ENCODE measurements at regions not wholly inside any gene's neighbourhood (a gene's known extent, or its start where the extent isn't known, plus 50 kb on each side); places are given as distances from the start of the nearest gene placed in this dataset.

GRCh38 chr2:40556293-40556692, 104.4 kb upstream of the SLC8A1 start:
- Histone ChIP-seq H3K4me3 (no peak overlapping the region), H3K4me1 (no peaks in the 10 kb centered on the region), H3K9ac (no peak overlapping the region), H3K4me2 (no peak overlapping the region), H4K20me1 (no peaks in the 10 kb centered on the region), H3K9me3 (replicated peaks in 1 of 11) (no peaks in the 10 kb centered on the region), H3K36me3 (no peaks in the 10 kb centered on the region), H3K27me3 (no peaks in the 10 kb centered on the region), H3K27ac (no peak overlapping the region)
- no peak for TF ChIP-seq Cebpa-rat (IDR thresholded peaks at IDR 0.05)

DNA sequence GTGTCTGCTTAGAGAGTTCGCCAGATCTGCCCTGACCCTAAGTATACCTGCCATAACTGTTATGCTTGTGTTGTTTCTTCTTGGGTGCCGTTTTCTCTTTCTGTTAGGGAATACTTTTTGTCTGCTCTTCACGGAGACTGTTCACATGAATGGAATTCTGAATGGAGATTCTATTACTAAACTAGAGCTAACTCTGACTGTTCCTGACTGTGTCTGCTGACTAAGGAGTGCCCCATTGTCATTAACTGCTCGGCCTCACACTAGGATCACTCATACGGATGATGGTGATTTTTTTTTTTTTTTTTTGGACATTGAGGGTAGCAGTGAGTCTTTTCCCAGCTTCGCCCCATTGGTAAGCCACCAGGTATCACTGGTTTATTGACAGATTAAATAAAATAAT, 104.8 kb upstream of the SLC8A1 start:
- Histone ChIP-seq H4K20me1 (no peaks in the 10 kb centered on the region), H3K9ac (no peak overlapping the region), H3K27ac (no peak overlapping the region), H3K4me2 (no peak overlapping the region), H3K36me3 (no peaks in the 10 kb centered on the region), H3K27me3 (no peaks in the 10 kb centered on the region), H3K4me3 (no peak overlapping the region), H3K9me3 (replicated peaks in 1 of 11) (no peaks in the 10 kb centered on the region), H3K4me1 (no peaks in the 10 kb centered on the region)
- TF ChIP-seq Cebpa-rat (IDR thresholded peaks at IDR 0.05), result no peak

- Histone ChIP-seq H4K20me1 (no peaks in the 10 kb centered on the region), H3K36me3 (no peaks in the 10 kb centered on the region), H3K9ac (no peak overlapping the region), H3K9me3 (replicated peaks in 1 of 11) (no peaks in the 10 kb centered on the region), H3K4me2 (no peak overlapping the region), H3K4me1 (no peaks in the 10 kb centered on the region), H3K27ac (no peak overlapping the region), H3K4me3 (no peak overlapping the region), H3K27me3 (no peaks in the 10 kb centered on the region)
- TF ChIP-seq Cebpa-rat (IDR thresholded peaks at IDR 0.05), result no peak
Observed at GRCh38 chr2:40558761-40559160, 106.9 kb upstream of the SLC8A1 start.

- Histone ChIP-seq H3K27ac (no peak overlapping the region), H3K27me3 (no peaks in the 10 kb centered on the region), H4K20me1 (no peaks in the 10 kb centered on the region), H3K9ac (no peak overlapping the region), H3K4me1 (no peaks in the 10 kb centered on the region), H3K9me3 (replicated peaks in 1 of 11) (no peaks in the 10 kb centered on the region), H3K4me3 (no peak overlapping the region), H3K4me2 (no peak overlapping the region), H3K36me3 (no peaks in the 10 kb centered on the region)
- no peak for TF ChIP-seq Cebpa-rat (IDR thresholded peaks at IDR 0.05)
Observed at GRCh38 chr2:40559175-40559574, 107.3 kb upstream of the SLC8A1 start.

GRCh38 chr2:40564184-40564583, 112.3 kb upstream of the SLC8A1 start:
- Histone ChIP-seq H4K20me1 (no peaks in the 10 kb centered on the region), H3K9me3 (replicated peaks in 1 of 11) (no peaks in the 10 kb centered on the region), H3K27me3 (no peaks in the 10 kb centered on the region), H3K9ac (no peak overlapping the region), H3K4me3 (no peak overlapping the region), H3K36me3 (no peaks in the 10 kb centered on the region), H3K4me2 (no peak overlapping the region), H3K27ac (no peak overlapping the region), H3K4me1 (no peaks in the 10 kb centered on the region)
- TF ChIP-seq Cebpa-rat (IDR thresholded peaks at IDR 0.05), result no peak

DNA sequence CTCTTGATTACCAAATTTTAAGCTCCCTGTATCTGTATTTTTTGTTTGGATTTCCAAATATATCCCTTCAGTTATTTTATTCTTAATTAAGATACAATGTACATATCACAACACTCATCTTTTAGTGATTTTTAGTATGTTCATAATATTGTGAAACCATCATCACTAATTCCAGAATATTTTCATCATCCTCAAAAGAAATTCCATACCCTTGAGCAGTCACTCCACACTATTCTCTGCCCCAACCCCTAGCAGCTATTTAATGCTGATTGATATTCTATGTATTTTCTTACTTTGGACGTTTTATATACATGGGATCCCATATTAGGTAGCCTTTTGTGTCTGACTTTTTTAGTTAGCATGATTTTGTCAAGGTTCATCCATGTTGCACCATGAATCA, 127.4 kb upstream of the SLC8A1 start:
- Histone ChIP-seq H3K4me1 (no peaks in the 10 kb centered on the region), H3K4me2 (no peak overlapping the region), H3K9ac (no peak overlapping the region), H3K4me3 (no peak overlapping the region), H4K20me1 (no peaks in the 10 kb centered on the region), H3K36me3 (no peaks in the 10 kb centered on the region), H3K27me3 (no peaks in the 10 kb centered on the region), H3K9me3 (replicated peaks in 1 of 11) (peaks cover 5 to 12% (median 8%) of the 10 kb centered on the region in 11 experiments; a peak in 17 of 22 replicates), H3K27ac (no peak overlapping the region)
- TF ChIP-seq Cebpa-rat (IDR thresholded peaks at IDR 0.05), result no peak

- TF ChIP-seq Cebpa-rat (IDR thresholded peaks at IDR 0.05), result no peak
- no peak overlapping the region for H3K9ac ChIP-seq
- no peak overlapping the region for H3K4me2 ChIP-seq
- H3K4me3 ChIP-seq, result no peak overlapping the region
- no peaks in the 10 kb centered on the region for H3K27me3 ChIP-seq
- H3K4me1 ChIP-seq, result no peaks in the 10 kb centered on the region
- no peaks in the 10 kb centered on the region for H3K36me3 ChIP-seq
- H3K9me3 ChIP-seq (replicated peaks in 1 of 11), result peaks cover 5 to 12% (median 8%) of the 10 kb centered on the region in 11 experiments; a peak in 17 of 22 replicates
- no peak overlapping the region for H3K27ac ChIP-seq
- H4K20me1 ChIP-seq, result no peaks in the 10 kb centered on the region
Observed at GRCh38 chr2:40584432-40584831, 132.5 kb upstream of the SLC8A1 start.

DNA sequence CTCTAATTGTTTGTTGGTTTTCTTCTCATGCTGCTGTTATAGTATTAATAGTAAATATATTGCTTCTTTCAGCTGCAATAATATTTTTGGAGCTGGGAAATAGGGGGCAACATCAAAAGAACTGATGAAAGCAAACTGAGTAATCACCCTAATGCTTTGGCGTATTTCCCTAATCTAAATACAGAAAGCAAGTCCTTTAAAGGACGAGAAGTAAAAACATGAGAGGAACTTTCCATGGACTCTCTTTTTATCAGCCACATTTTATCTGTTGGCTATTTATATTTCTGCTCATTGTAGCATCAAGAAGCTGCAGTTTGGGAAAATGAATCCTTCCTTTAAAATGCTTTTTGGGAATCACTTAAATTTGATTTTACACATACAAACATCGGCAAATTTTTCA, 139.9 kb upstream of the SLC8A1 start:
- H3K27ac ChIP-seq, result no peak overlapping the region
- H3K4me1 ChIP-seq, result no peaks in the 10 kb centered on the region
- no peak overlapping the region for H3K9ac ChIP-seq
- H3K27me3 ChIP-seq, result no peaks in the 10 kb centered on the region
- no peak for TF ChIP-seq Cebpa-rat (IDR thresholded peaks at IDR 0.05)
- H3K9me3 ChIP-seq (replicated peaks in 1 of 11), result no peaks in the 10 kb centered on the region
- no peaks in the 10 kb centered on the region for H3K36me3 ChIP-seq
- no peaks in the 10 kb centered on the region for H4K20me1 ChIP-seq
- no peak overlapping the region for H3K4me2 ChIP-seq
- no peak overlapping the region for H3K4me3 ChIP-seq

GRCh38 chr2:40592218-40592617, 140.3 kb upstream of the SLC8A1 start:
- H3K27me3 ChIP-seq, result no peaks in the 10 kb centered on the region
- no peak overlapping the region for H3K4me3 ChIP-seq
- H3K9ac ChIP-seq, result no peak overlapping the region
- no peaks in the 10 kb centered on the region for H3K4me1 ChIP-seq
- H3K4me2 ChIP-seq, result no peak overlapping the region
- no peaks in the 10 kb centered on the region for H3K36me3 ChIP-seq
- no peak for TF ChIP-seq Cebpa-rat (IDR thresholded peaks at IDR 0.05)
- H3K27ac ChIP-seq, result no peak overlapping the region
- no peaks in the 10 kb centered on the region for H4K20me1 ChIP-seq
- no peaks in the 10 kb centered on the region for H3K9me3 ChIP-seq (replicated peaks in 1 of 11)

DNA sequence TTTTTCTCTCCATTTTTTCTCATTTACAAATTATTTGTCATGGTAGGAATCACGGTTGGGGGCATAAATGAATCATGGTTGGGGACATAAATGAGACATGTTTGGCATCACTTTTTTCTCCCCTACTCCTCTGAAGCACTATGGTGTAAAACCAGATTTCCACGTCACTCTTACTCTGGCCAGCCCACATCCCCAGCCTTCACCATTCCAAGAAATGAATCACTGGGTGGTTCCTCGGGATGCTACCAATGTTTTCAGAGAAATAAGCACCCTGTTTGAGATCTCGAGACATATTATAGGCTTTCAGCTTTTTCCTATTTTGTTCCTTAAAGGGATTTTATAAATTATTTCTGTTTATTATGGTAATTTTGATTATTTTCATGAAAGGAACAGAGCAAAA, 155.0 kb upstream of the SLC8A1 start:
- Histone ChIP-seq H3K36me3 (no peaks in the 10 kb centered on the region), H3K9ac (no peak overlapping the region), H3K4me3 (no peak overlapping the region), H4K20me1 (no peaks in the 10 kb centered on the region), H3K27me3 (no peaks in the 10 kb centered on the region), H3K9me3 (replicated peaks in 1 of 11) (no peaks in the 10 kb centered on the region), H3K4me1 (no peaks in the 10 kb centered on the region), H3K4me2 (no peak overlapping the region), H3K27ac (no peak overlapping the region)
- TF ChIP-seq Cebpa-rat (IDR thresholded peaks at IDR 0.05), result no peak

- H3K9ac ChIP-seq, result no peak overlapping the region
- no peaks in the 10 kb centered on the region for H3K4me1 ChIP-seq
- no peak overlapping the region for H3K4me3 ChIP-seq
- TF ChIP-seq Cebpa-rat (IDR thresholded peaks at IDR 0.05), result no peak
- H4K20me1 ChIP-seq, result no peaks in the 10 kb centered on the region
- H3K27ac ChIP-seq, result no peak overlapping the region
- no peaks in the 10 kb centered on the region for H3K36me3 ChIP-seq
- H3K27me3 ChIP-seq, result no peaks in the 10 kb centered on the region
- no peaks in the 10 kb centered on the region; a peak in 1 of 22 replicates for H3K9me3 ChIP-seq (replicated peaks in 1 of 11)
- no peak overlapping the region for H3K4me2 ChIP-seq
Observed at GRCh38 chr2:40611196-40611595, 159.3 kb upstream of the SLC8A1 start.
